ENCODE measurements at regions not wholly inside any gene's neighbourhood (a gene's known extent, or its start where the extent isn't known, plus 50 kb on each side); places are given as distances from the start of the nearest gene placed in this dataset.

- H3K4me1 ChIP-seq = no peaks in the 10 kb centered on the region
- 81 to 90% methylated on average over 4 of the region's 4 CpGs for WGBS, 2 donors
- intact Hi-C loops (cut with DNase I) = no loop called here
Measured at GRCh38 chr2:2505604-2506003, 174.5 kb upstream of the MYT1L start.

GRCh38 chr2:2503864-2504418 is 172.9 kb upstream of the MYT1L start:
- Histone ChIP-seq H3K27me3 (no peaks in the 10 kb centered on the region), H3K36me3 (no peaks in the 10 kb centered on the region), H3K4me3 (replicated peaks in 1 of 3) (no peak overlapping the region), H3K4me1 (no peaks in the 10 kb centered on the region), H3K9me3 (no peaks in the 10 kb centered on the region), H3K27ac (no peak overlapping the region)
- 80 to 89% methylated on average over 5 to 6 of the region's 6 CpGs for WGBS, 2 donors
- DNase-seq = no peak
- TF ChIP-seq POLR2A (IDR thresholded peaks at IDR 0.05) (no peak), CTCF (IDR thresholded peaks at IDR 0.05) (no peak)
- intact Hi-C loops (cut with DNase I) = no loop called here

More at GRCh38 chr2:2505604-2506003, 174.5 kb upstream of the MYT1L start:
- no peak overlapping the region for H3K27ac ChIP-seq
- H3K36me3 ChIP-seq = no peaks in the 10 kb centered on the region
- H3K4me3 ChIP-seq (replicated peaks in 1 of 3) = no peak overlapping the region
- TF ChIP-seq CTCF (IDR thresholded peaks at IDR 0.05) (no peak), POLR2A (IDR thresholded peaks at IDR 0.05) (no peak)
- H3K9me3 ChIP-seq = no peaks in the 10 kb centered on the region
- no peaks in the 10 kb centered on the region for H3K27me3 ChIP-seq
- no peak for DNase-seq

- Histone ChIP-seq H3K27ac (no peak overlapping the region), H3K9me3 (no peaks in the 10 kb centered on the region), H3K4me1 (no peaks in the 10 kb centered on the region), H3K36me3 (no peaks in the 10 kb centered on the region), H3K4me3 (replicated peaks in 1 of 3) (no peak overlapping the region), H3K27me3 (no peaks in the 10 kb centered on the region)
- TF ChIP-seq CTCF (IDR thresholded peaks at IDR 0.05) (no peak), POLR2A (IDR thresholded peaks at IDR 0.05) (no peak)
- 52 to 71% methylated on average over 4 of the region's 4 CpGs for WGBS, 2 donors
- intact Hi-C loops (cut with DNase I) = no loop called here
- DNase-seq = no peak
Measured at GRCh38 chr2:2502201-2502549, 171.1 kb upstream of the MYT1L start.

GRCh38 chr2:2501454-2502200 is 170.6 kb upstream of the MYT1L start:
- whole genome bisulfite sequencing, 2 donors = 96 to 97% methylated on average over 9 of the region's 9 CpGs
- Histone ChIP-seq H3K27ac (no peak overlapping the region), H3K4me3 (replicated peaks in 1 of 3) (no peak overlapping the region), H3K27me3 (no peaks in the 10 kb centered on the region), H3K36me3 (no peaks in the 10 kb centered on the region), H3K9me3 (no peaks in the 10 kb centered on the region), H3K4me1 (no peaks in the 10 kb centered on the region)
- TF ChIP-seq POLR2A (IDR thresholded peaks at IDR 0.05) (no peak), CTCF (IDR thresholded peaks at IDR 0.05) (no peak)
- intact Hi-C loops (cut with DNase I) = no loop called here
- DNase-seq = no peak

- Histone ChIP-seq H3K27ac (no peak overlapping the region), H3K4me1 (no peaks in the 10 kb centered on the region), H3K4me3 (replicated peaks in 1 of 3) (no peak overlapping the region), H3K27me3 (no peaks in the 10 kb centered on the region), H3K36me3 (no peaks in the 10 kb centered on the region), H3K9me3 (no peaks in the 10 kb centered on the region)
- TF ChIP-seq POLR2A (IDR thresholded peaks at IDR 0.05) (no peak), CTCF (IDR thresholded peaks at IDR 0.05) (no peak)
- no peak for DNase-seq
- intact Hi-C loops (cut with DNase I) = no loop called here
- WGBS, 2 donors = 95 to 100% methylated on average over 1 of the region's 1 CpG
Measured at GRCh38 chr2:2495606-2496005, 164.5 kb upstream of the MYT1L start.

Measured in thyroid gland (tissue), 4 donors.